H1 (cell line): ENCODE measurements at regions not wholly inside any gene's neighbourhood (a gene's known extent, or its start where the extent isn't known, plus 50 kb on each side); places are given as distances from the start of the nearest gene placed in this dataset.

Experiments
- CTCF ChIA-PET: fragments of 300-600 bp; sonication (Branson Sonifier 250); formaldehyde crosslinking; loops from one replicate; lab custom pipeline; 2021; ENCODE audit not compliant: partially characterized antibody; lab: Charles Lee
- POLR2A ChIA-PET: fragments of 300-600 bp; sonication (Branson Sonifier 250); formaldehyde crosslinking; loops from one replicate; lab custom pipeline; 2021; ENCODE audit warnings: inconsistent platforms; ENCODE audit not compliant: partially characterized antibody; lab: Charles Lee
- DNase-seq, 2 experiments: peaks; one replicate each; pipeline versions ENCODE4 v3.0.0 to v3.0.0-alpha.2; 2010 to 2022; ENCODE audit warnings: low spot score in 2 of 2, low read depth in 1 of 2, mixed read lengths in 1 of 2
- FAIRE-seq: peaks from 2 replicates; lab custom pipeline; 2011; peaks lifted over from hg19 to GRCh38; lab: Jason Lieb, UNC
- H2AFZ ChIP-seq: 2 replicates; pipeline ENCODE4 v1.8.1; 2012; ENCODE audit warnings: low read length, inconsistent platforms
- H2AK5ac ChIP-seq: 2 replicates; pipeline ENCODE4 v1.6.1; 2013; ENCODE audit warnings: low read depth, low read length
- H2BK120ac ChIP-seq: replicated peaks from 2 replicates; pipeline ENCODE3; 2013; ENCODE audit warnings: low read depth, low read length, inconsistent platforms
- H2BK12ac ChIP-seq: 2 replicates; pipeline ENCODE4 v1.6.1; 2013; ENCODE audit warnings: low read depth, low read length
- H2BK15ac ChIP-seq: 2 replicates; pipeline ENCODE4 v1.6.1; 2013; ENCODE audit warnings: low read length
- H2BK20ac ChIP-seq: 2 replicates; pipeline ENCODE4 v1.6.1; 2013; ENCODE audit warnings: low read length
- H2BK5ac ChIP-seq: 2 replicates; pipeline ENCODE4 v1.6.1; 2013; ENCODE audit warnings: low read depth, low read length
- H3K14ac ChIP-seq: 2 replicates; pipeline ENCODE4 v1.6.1; 2013; ENCODE audit warnings: inconsistent platforms; ENCODE audit not compliant: insufficient read length
- H3K18ac ChIP-seq: 2 replicates; pipeline ENCODE4 v1.6.1; 2013; ENCODE audit warnings: low read length; ENCODE audit errors: extremely low read depth
- H3K23ac ChIP-seq: 2 replicates; pipeline ENCODE4 v1.6.1; 2013; ENCODE audit warnings: inconsistent platforms; ENCODE audit not compliant: insufficient read length
- H3K23me2 ChIP-seq: 2 replicates; pipeline ENCODE4 v1.6.1; 2013; ENCODE audit warnings: low read depth, low read length
- H3K27ac ChIP-seq: 2 replicates; pipeline ENCODE4 v1.6.1; 2011; ENCODE audit warnings: low read depth, low read length, inconsistent platforms
- H3K27me3 ChIP-seq, 4 experiments: replicated peaks in 1 of 4; 1 replicate in 1 of 4; 2 replicates in 3 of 4; pipeline versions ENCODE4 v1.6.1 to v1.8.1; 2011 to 2013; ENCODE audit warnings: low read length in 3 of 4, mild to moderate bottlenecking in 3 of 4, inconsistent platforms in 2 of 4, mixed read lengths in 2 of 4, moderate library complexity in 1 of 4; ENCODE audit not compliant: control insufficient read depth in 3 of 4, insufficient read depth in 3 of 4; ENCODE audit errors: extremely low read depth in 1 of 4
- H3K36me3 ChIP-seq, 4 experiments: 2 replicates each; pipeline versions ENCODE4 v1.6.1 to v1.8.1; 2011 to 2013; ENCODE audit warnings: mild to moderate bottlenecking in 4 of 4, low read length in 3 of 4, moderate library complexity in 2 of 4, control low read depth in 1 of 4, inconsistent platforms in 1 of 4; ENCODE audit not compliant: insufficient read depth in 4 of 4, control insufficient read depth in 2 of 4
- H3K4ac ChIP-seq: replicated peaks from 2 replicates; pipeline ENCODE3; 2013; ENCODE audit warnings: low read length, low read depth, mixed read lengths, inconsistent platforms; ENCODE audit not compliant: insufficient read length
- H3K4me1 ChIP-seq, 4 experiments: replicated peaks in 1 of 4; 1 replicate in 1 of 4; 2 replicates in 3 of 4; pipeline versions ENCODE4 v1.6.1 to v1.8.1; 2011 to 2013; ENCODE audit warnings: low read length in 3 of 4, inconsistent platforms in 2 of 4, mixed read lengths in 1 of 4; ENCODE audit not compliant: insufficient read depth in 4 of 4, control insufficient read depth in 3 of 4
- H3K4me2 ChIP-seq, 2 experiments: 2 replicates each; pipeline versions ENCODE4 v1.6.1 to v1.8.1; 2011 to 2013; ENCODE audit warnings: low read depth in 2 of 2, low read length in 2 of 2, control low read depth in 1 of 2, inconsistent platforms in 1 of 2, mild to moderate bottlenecking in 1 of 2; ENCODE audit not compliant: insufficient read depth in 1 of 2
- H3K4me3 ChIP-seq, 4 experiments: fragments of 200-600, 300-600 bp in 1 of 4; sonication (generic), shearing (Covaris generic), sonication (Bioruptor Twin) in 1 of 4; 2 replicates each; pipeline versions ENCODE4 v1.5.1 to v1.8.1; 2011 to 2016; ENCODE audit warnings: low read length in 4 of 4, low read depth in 3 of 4, control low read depth in 2 of 4, inconsistent platforms in 2 of 4, mild to moderate bottlenecking in 2 of 4, mixed read lengths in 1 of 4, moderate library complexity in 1 of 4; ENCODE audit not compliant: insufficient read depth in 2 of 4; ENCODE audit errors: extremely low read depth in 1 of 4
- H3K56ac ChIP-seq: replicated peaks from 2 replicates; pipeline ENCODE3; 2013; ENCODE audit warnings: low read depth, mild to moderate bottlenecking, mixed read lengths, low read length, inconsistent platforms; ENCODE audit not compliant: insufficient read length
- H3K79me1 ChIP-seq: 2 replicates; pipeline ENCODE4 v1.6.1; 2013; ENCODE audit warnings: low read depth, low read length, control low read depth
- H3K79me2 ChIP-seq, 2 experiments: 2 replicates each; pipeline versions ENCODE4 v1.6.1 to v1.8.1; 2012 to 2013; ENCODE audit warnings: low read length in 2 of 2, mild to moderate bottlenecking in 2 of 2, inconsistent platforms in 1 of 2; ENCODE audit not compliant: insufficient read depth in 2 of 2, control insufficient read depth in 1 of 2
- H3K9ac ChIP-seq, 4 experiments: replicated peaks in 1 of 4; 1 replicate in 1 of 4; 2 replicates in 3 of 4; pipeline versions ENCODE4 v1.6.1 to v1.8.1; 2011 to 2013; ENCODE audit warnings: low read depth in 3 of 4, low read length in 3 of 4, control low read depth in 2 of 4, mild to moderate bottlenecking in 2 of 4, moderate library complexity in 2 of 4, inconsistent platforms in 1 of 4; ENCODE audit errors: extremely low read depth in 1 of 4
- H3K9me3 ChIP-seq, 2 experiments: 2 replicates each; pipeline versions ENCODE4 v1.6.1 to v1.8.1; 2012 to 2013; ENCODE audit warnings: mild to moderate bottlenecking in 2 of 2, moderate library complexity in 2 of 2, control low read depth in 1 of 2, inconsistent platforms in 1 of 2, low read depth in 1 of 2, low read length in 1 of 2, mixed read lengths in 1 of 2; ENCODE audit not compliant: insufficient read depth in 2 of 2
- H4K20me1 ChIP-seq, 2 experiments: replicated peaks in 1 of 2; 2 replicates each; pipeline versions ENCODE3 to v1.8.1; 2011 to 2013; ENCODE audit warnings: inconsistent platforms in 2 of 2, low read length in 2 of 2, mild to moderate bottlenecking in 1 of 2; ENCODE audit not compliant: insufficient read depth in 2 of 2, control insufficient read depth in 1 of 2
- H4K5ac ChIP-seq: 2 replicates; pipeline ENCODE4 v1.6.1; 2013; ENCODE audit warnings: low read length, low read depth, mixed read lengths, inconsistent platforms; ENCODE audit not compliant: insufficient read length
- H4K8ac ChIP-seq: 2 replicates; pipeline ENCODE4 v1.8.0; 2013; ENCODE audit warnings: mild to moderate bottlenecking, moderate library complexity, low read length, inconsistent platforms; ENCODE audit not compliant: insufficient read depth; ENCODE audit errors: extremely low read depth
- H4K91ac ChIP-seq: replicated peaks from 2 replicates; pipeline ENCODE3; 2013; ENCODE audit warnings: low read length, mixed read lengths, inconsistent platforms; ENCODE audit not compliant: insufficient read length
- JUND ChIP-seq: IDR thresholded peaks from 2 replicates; pipeline ENCODE4 v1.6.1; 2011; ENCODE audit warnings: mild to moderate bottlenecking, improper control_type of control experiment, low read length
- POLR2A ChIP-seq, 2 experiments: IDR thresholded peaks; 1 replicate in 1 of 2; 2 replicates in 1 of 2; pipeline ENCODE4 v1.6.1; 2011; ENCODE audit warnings: low read depth in 2 of 2, low read length in 2 of 2, mild to moderate bottlenecking in 2 of 2; ENCODE audit errors: control extremely low read depth in 1 of 2
- POLR2AphosphoS5 ChIP-seq: IDR thresholded peaks from 2 replicates; pipeline ENCODE4 v1.6.1; 2011; ENCODE audit warnings: low read depth, low read length
- POU5F1 ChIP-seq: IDR thresholded peaks from 2 replicates; pipeline ENCODE4 v1.6.1; 2011; ENCODE audit warnings: low read depth, mild to moderate bottlenecking, low read length, moderate library complexity
- SAP30 ChIP-seq: fragments of 300-600 bp; sonication (generic); IDR thresholded peaks from 2 replicates; pipeline ENCODE4 v1.7.1; 2012; ENCODE audit warnings: low read length, moderate library complexity, mild to moderate bottlenecking, inconsistent platforms; ENCODE audit not compliant: insufficient read depth, insufficient replicate concordance
- SIX5 ChIP-seq: IDR thresholded peaks from 2 replicates; pipeline ENCODE4 v1.6.1; 2011; ENCODE audit warnings: mild to moderate bottlenecking, low read depth, low read length
- SRF ChIP-seq: IDR thresholded peaks from 2 replicates; pipeline ENCODE4 v1.6.1; 2011; ENCODE audit warnings: mild to moderate bottlenecking, low read depth, low read length, moderate library complexity
- TCF12 ChIP-seq: IDR thresholded peaks from 2 replicates; pipeline ENCODE4 v1.6.1; 2011; ENCODE audit warnings: low read depth, mild to moderate bottlenecking, low read length
- WGBS, 2 experiments: shearing (Covaris generic) in 1 of 2; methylation state at CpG; one replicate each; pipeline versions ENCODE4 v1.1.6 to v1.1.7; 2013 to 2015; ENCODE audit warnings: low lambda C conversion rate in 2 of 2, mixed read lengths in 2 of 2, inconsistent platforms in 1 of 2, low coverage in 1 of 2, missing lambda C conversion rate in 1 of 2; ENCODE audit not compliant: insufficient replicate concordance in 2 of 2, insufficient coverage in 1 of 2, insufficient read length in 1 of 2; ENCODE audit errors: extremely low coverage in 1 of 2, missing lambda C conversion rate in 1 of 2; 5-methylcytosine and 5-hydroxymethylcytosine counted together

GRCh38 chr11:121703201-121703600 lies 250.4 kb upstream of the SORL1-AS1 start:
- H2AK5ac ChIP-seq = no peak overlapping the region
- H3K18ac ChIP-seq = no peak overlapping the region
- no peak overlapping the region for H3K4ac ChIP-seq
- no peak overlapping the region for H2BK12ac ChIP-seq
- no peaks in the 10 kb centered on the region for H3K79me2 ChIP-seq
- H4K5ac ChIP-seq = no peak overlapping the region
- H2BK5ac ChIP-seq = no peak overlapping the region
- no peak overlapping the region for H3K4me2 ChIP-seq
- no peaks in the 10 kb centered on the region for H3K9me3 ChIP-seq
- no peak for DNase-seq
- ChIA-PET POLR2A (no interaction called here), CTCF (interaction anchor here (1.6 kb wide), 1 partner anchor 53 kb away, joined by 4 read pairs; no protein-coding TSS in a partner anchor)
- H4K91ac ChIP-seq = no peak overlapping the region
- no peak overlapping the region for H3K14ac ChIP-seq
- no peaks in the 10 kb centered on the region for H4K20me1 ChIP-seq
- H3K4me3 ChIP-seq = no peak overlapping the region
- H3K4me1 ChIP-seq = peaks cover 0 to 3% (median 0%) of the 10 kb centered on the region in 4 experiments; a peak in 1 of 7 replicates
- no peak overlapping the region for H2AFZ ChIP-seq
- H3K23me2 ChIP-seq = no peaks in the 10 kb centered on the region
- no peak overlapping the region for H3K56ac ChIP-seq
- TF ChIP-seq POLR2AphosphoS5 = no peak
- TF ChIP-seq SIX5 = no peak
- no peak for TF ChIP-seq SAP30
- no peak for TF ChIP-seq POU5F1
- no peak for TF ChIP-seq JUND
- TF ChIP-seq POLR2A (IDR thresholded peaks at IDR 0.05; ENCODE audit: control extremely low read depth in 1 of 2, low read depth in 2 of 2, low read length in 2 of 2) = no peak
- TF ChIP-seq TCF12 = no peak
- no peak for TF ChIP-seq SRF
- no peak overlapping the region for H4K8ac ChIP-seq
- H2BK120ac ChIP-seq = no peak overlapping the region
- no peaks in the 10 kb centered on the region for H3K36me3 ChIP-seq
- 85% methylated on average over 2 of the region's 2 CpGs; no CpG with 5 or more reads in 1 of the 2 experiments for WGBS, 2 experiments
- H2BK20ac ChIP-seq = no peak overlapping the region
- H3K27ac ChIP-seq = no peak overlapping the region
- no peak overlapping the region for H2BK15ac ChIP-seq
- no peaks in the 10 kb centered on the region for H3K27me3 ChIP-seq
- no peak overlapping the region for H3K9ac ChIP-seq
- no peak overlapping the region for H3K23ac ChIP-seq
- no peak for FAIRE-seq
- H3K79me1 ChIP-seq = no peaks in the 10 kb centered on the region
